ENCODE measurements at regions not wholly inside any gene's neighbourhood (a gene's known extent, or its start where the extent isn't known, plus 50 kb on each side); places are given as distances from the start of the nearest gene placed in this dataset.
"Not testable (repeated sequence)": the region's sequence is repeated elsewhere in the genome, so short reads cannot be mapped to it uniquely, and the experiment has no call there.

- Histone ChIP-seq H3K4me1 (ENCODE audit: control insufficient read depth in 4 of 4, insufficient read depth in 4 of 4, low read length in 3 of 4) (no peaks in the 10 kb centered on the region), H3K9ac (ENCODE audit: low read depth in 1 of 2, low read length in 2 of 2) (no peak overlapping the region), H3K4me3 (ENCODE audit: low read depth in 1 of 3, low read length in 3 of 3) (no peak overlapping the region), H3K27me3 (ENCODE audit: control insufficient read depth in 4 of 4, insufficient read depth in 4 of 4, low read length in 3 of 4) (no peaks in the 10 kb centered on the region), H3K27ac (ENCODE audit: low read depth in 1 of 2, low read length in 2 of 2) (no peak overlapping the region), H3K9me3 (ENCODE audit: control insufficient read depth in 4 of 4, low read length in 3 of 4) (no peaks in the 10 kb centered on the region), H3K36me3 (ENCODE audit: control insufficient read depth in 4 of 4, insufficient read depth in 3 of 4, low read depth in 1 of 4, low read length in 3 of 4) (peaks cover 0 to 2% (median 0%) of the 10 kb centered on the region in 4 donors)
- TF ChIP-seq ATF3 (IDR thresholded peaks at IDR 0.05), result no peak
- no peak for DNase-seq (ENCODE audit: low spot score)
- 93% methylated on average over 4 of the region's 4 CpGs for WGBS
Observed at GRCh38 chr1:183742355-183742754, 62.6 kb upstream of the RGL1 start.

GRCh38 chr1:183739741-183740271 is 65.1 kb upstream of the RGL1 start:
- no peak overlapping the region for H3K4me3 ChIP-seq (ENCODE audit: low read depth in 1 of 3, low read length in 3 of 3)
- H3K9ac ChIP-seq (ENCODE audit: low read depth in 1 of 2, low read length in 2 of 2), result no peak overlapping the region
- no peaks in the 10 kb centered on the region for H3K9me3 ChIP-seq (ENCODE audit: control insufficient read depth in 4 of 4, low read length in 3 of 4)
- 73% methylated on average over 6 of the region's 6 CpGs for WGBS
- TF ChIP-seq ATF3 (IDR thresholded peaks at IDR 0.05) (no peak), GABPA (IDR thresholded peaks at IDR 0.05 in 1 of 2, conservative IDR thresholded peaks at IDR 0.05 in 1 of 2) (no peak), MAX (IDR thresholded peaks at IDR 0.05) (no peak), SP1 (IDR thresholded peaks at IDR 0.05) (no peak), ZBTB33 (IDR thresholded peaks at IDR 0.05) (no peak), JUND (IDR thresholded peaks at IDR 0.05) (no peak), FOXA2 (IDR thresholded peaks at IDR 0.05) (no peak), EGR1 (IDR thresholded peaks at IDR 0.05; ENCODE audit: low read depth in 2 of 2) (no peak), NR2F2 (IDR thresholded peaks at IDR 0.05) (no peak), HNF4A (conservative IDR thresholded peaks at IDR 0.05) (no peak), YY1 (IDR thresholded peaks at IDR 0.05) (no peak), RAD21 (IDR thresholded peaks at IDR 0.05) (no peak), HNF4G (IDR thresholded peaks at IDR 0.05) (no peak), CTCF (IDR thresholded peaks at IDR 0.05; ENCODE audit: low read depth, low read length, missing input control) (no peak)
- H3K36me3 ChIP-seq (ENCODE audit: control insufficient read depth in 4 of 4, insufficient read depth in 3 of 4, low read depth in 1 of 4, low read length in 3 of 4), result peaks cover 0 to 2% (median 0%) of the 10 kb centered on the region in 4 donors
- no peaks in the 10 kb centered on the region for H3K27me3 ChIP-seq (ENCODE audit: control insufficient read depth in 4 of 4, insufficient read depth in 4 of 4, low read length in 3 of 4)
- H3K4me1 ChIP-seq (ENCODE audit: control insufficient read depth in 4 of 4, insufficient read depth in 4 of 4, low read length in 3 of 4), result no peaks in the 10 kb centered on the region
- DNase-seq (ENCODE audit: low spot score), result no peak
- peak overlapping the region in 1 of 2 donors; percentile 46 for H3K27ac ChIP-seq (ENCODE audit: low read depth in 1 of 2, low read length in 2 of 2)

- H3K27me3 ChIP-seq (ENCODE audit: control insufficient read depth in 4 of 4, insufficient read depth in 4 of 4, low read length in 3 of 4), result no peaks in the 10 kb centered on the region
- DNase-seq (ENCODE audit: low spot score), result no peak
- no peak overlapping the region for H3K27ac ChIP-seq (ENCODE audit: low read depth in 1 of 2, low read length in 2 of 2)
- H3K9me3 ChIP-seq (ENCODE audit: control insufficient read depth in 4 of 4, low read length in 3 of 4), result no peaks in the 10 kb centered on the region
- no peak overlapping the region for H3K4me3 ChIP-seq (ENCODE audit: low read depth in 1 of 3, low read length in 3 of 3)
- WGBS, result 89% methylated on average over 2 of the region's 2 CpGs
- H3K9ac ChIP-seq (ENCODE audit: low read depth in 1 of 2, low read length in 2 of 2), result no peak overlapping the region
- TF ChIP-seq EGR1 (IDR thresholded peaks at IDR 0.05; ENCODE audit: low read depth in 2 of 2) (no peak), HNF4A (conservative IDR thresholded peaks at IDR 0.05) (no peak), SP1 (IDR thresholded peaks at IDR 0.05) (no peak), ATF3 (IDR thresholded peaks at IDR 0.05) (no peak)
- peaks cover 0 to 2% (median 0%) of the 10 kb centered on the region in 4 donors for H3K36me3 ChIP-seq (ENCODE audit: control insufficient read depth in 4 of 4, insufficient read depth in 3 of 4, low read depth in 1 of 4, low read length in 3 of 4)
- H3K4me1 ChIP-seq (ENCODE audit: control insufficient read depth in 4 of 4, insufficient read depth in 4 of 4, low read length in 3 of 4), result peaks cover 0 to 3% (median 2%) of the 10 kb centered on the region in 4 donors
Observed at GRCh38 chr1:183739082-183739481, 65.8 kb upstream of the RGL1 start.

GRCh38 chr1:183737916-183738315 is 67.0 kb upstream of the RGL1 start:
- H3K9me3 ChIP-seq (ENCODE audit: control insufficient read depth in 4 of 4, low read length in 3 of 4); H3K9ac ChIP-seq (ENCODE audit: low read depth in 1 of 2, low read length in 2 of 2); H3K4me1 ChIP-seq (ENCODE audit: control insufficient read depth in 4 of 4, insufficient read depth in 4 of 4, low read length in 3 of 4); DNase-seq (ENCODE audit: low spot score); H3K4me3 ChIP-seq (ENCODE audit: low read depth in 1 of 3, low read length in 3 of 3); H3K27me3 ChIP-seq (ENCODE audit: control insufficient read depth in 4 of 4, insufficient read depth in 4 of 4, low read length in 3 of 4); H3K36me3 ChIP-seq (ENCODE audit: control insufficient read depth in 4 of 4, insufficient read depth in 3 of 4, low read depth in 1 of 4, low read length in 3 of 4); H3K27ac ChIP-seq (ENCODE audit: low read depth in 1 of 2, low read length in 2 of 2): not testable (repeated sequence)
- 97% methylated on average over 7 of the region's 7 CpGs for WGBS

Measured in liver (tissue), 8 donors.